Activated naive CD8-positive, alpha-beta T cell treated with anti-CD3 and anti-CD28 coated beads, Interleukin-2, amount 10 ng/mL, durations not matched to agents 7 days and 5 days (primary cell): ENCODE measurements at regions not wholly inside any gene's neighbourhood (a gene's known extent, or its start where the extent isn't known, plus 50 kb on each side); places are given as distances from the start of the nearest gene placed in this dataset.

Experiments
- ATAC-seq: fragments of 150-1000 bp; cut with Tn5 transposase; one replicate; pipeline ENCODE4 v1.10.0; 2021; ENCODE audit warnings: low read depth, moderate library complexity
- POLR2A ChIA-PET: fragments of 350-600 bp; sonication (Branson Sonifier 250); formaldehyde crosslinking; loops from one replicate; lab custom pipeline; 2021; ENCODE audit warnings: antibody characterized with exemption; lab: Charles Lee
- DNase-seq: peaks from one replicate; pipeline ENCODE4 v3.0.0; 2021
- H3K27ac Mint-ChIP-seq: one replicate; pipeline ENCODE4 v1.8.0; 2022; ENCODE audit warnings: mild to moderate bottlenecking, mixed read lengths
- H3K27me3 Mint-ChIP-seq: one replicate; pipeline ENCODE4 v1.8.0; 2022; ENCODE audit warnings: mild to moderate bottlenecking, moderate library complexity, mixed read lengths
- H3K36me3 Mint-ChIP-seq: one replicate; pipeline ENCODE4 v1.8.0; 2021; ENCODE audit warnings: mild to moderate bottlenecking, mixed read lengths
- H3K4me1 Mint-ChIP-seq: one replicate; pipeline ENCODE4 v1.8.0; 2021; ENCODE audit warnings: mixed read lengths
- H3K4me3 Mint-ChIP-seq: one replicate; pipeline ENCODE4 v1.8.0; 2022; ENCODE audit warnings: mild to moderate bottlenecking, moderate library complexity, mixed read lengths
- H3K9me3 Mint-ChIP-seq: one replicate; pipeline ENCODE4 v1.8.0; 2021; ENCODE audit warnings: mixed read lengths

DNA sequence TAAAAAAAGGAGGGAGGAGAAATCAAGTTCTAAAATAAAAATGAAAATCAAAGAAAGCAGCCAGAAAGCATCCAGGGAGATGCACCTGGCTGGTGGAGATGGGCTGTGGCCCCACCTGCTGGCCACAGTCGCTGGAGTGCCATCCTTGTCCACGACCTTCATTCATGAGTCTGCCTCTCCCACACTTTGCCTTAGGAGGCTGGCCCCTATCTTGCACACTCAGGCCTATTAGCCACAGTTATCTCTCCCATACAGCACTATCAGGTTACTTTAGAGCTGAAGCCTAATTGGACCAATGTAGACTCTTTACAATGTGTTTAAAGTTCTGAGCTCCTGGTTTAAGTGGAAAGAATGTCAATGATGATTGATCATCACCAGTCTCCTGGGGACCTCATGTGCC is 392.0 kb upstream of the RORA start:
- no peaks in the 10 kb centered on the region for H3K4me1 Mint-ChIP-seq
- H3K36me3 Mint-ChIP-seq, result no peaks in the 10 kb centered on the region
- peaks cover 6% of the 10 kb centered on the region for H3K27me3 Mint-ChIP-seq
- DNase-seq (no peak), ATAC-seq (no peak)
- no peak overlapping the region for H3K27ac Mint-ChIP-seq
- peaks cover 4% of the 10 kb centered on the region for H3K9me3 Mint-ChIP-seq
- no peak overlapping the region for H3K4me3 Mint-ChIP-seq
- POLR2A ChIA-PET, result no interaction called here

DNA sequence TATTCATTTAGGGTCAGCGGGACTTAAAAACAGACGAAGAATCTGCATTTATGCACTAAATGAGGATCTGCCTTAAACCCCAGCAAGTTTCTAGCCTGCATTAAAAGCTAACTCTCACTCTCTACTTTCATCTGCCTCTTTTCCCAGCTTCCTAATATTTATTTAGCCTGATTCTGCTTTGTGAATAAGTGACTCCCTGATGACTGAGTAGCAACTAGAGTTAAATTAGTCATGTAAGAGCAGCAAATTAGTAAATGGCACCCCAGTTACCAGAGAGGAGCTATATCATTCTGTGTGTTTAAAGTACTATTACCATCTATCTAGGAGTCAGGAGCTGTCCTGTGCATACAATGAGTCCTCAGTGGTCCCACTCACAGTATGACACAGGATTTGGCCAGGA is 391.0 kb upstream of the RORA start:
- POLR2A ChIA-PET, result no interaction called here
- H3K27ac Mint-ChIP-seq, result no peak overlapping the region
- H3K36me3 Mint-ChIP-seq, result no peaks in the 10 kb centered on the region
- H3K9me3 Mint-ChIP-seq, result peaks cover 4% of the 10 kb centered on the region
- ATAC-seq (no peak), DNase-seq (no peak)
- no peak overlapping the region for H3K4me3 Mint-ChIP-seq
- H3K4me1 Mint-ChIP-seq, result no peaks in the 10 kb centered on the region
- peaks cover 6% of the 10 kb centered on the region for H3K27me3 Mint-ChIP-seq

- no peak overlapping the region for H3K4me3 Mint-ChIP-seq
- DNase-seq (no peak), ATAC-seq (no peak)
- POLR2A ChIA-PET, result no interaction called here
- H3K27ac Mint-ChIP-seq, result no peak overlapping the region
- H3K27me3 Mint-ChIP-seq, result peaks cover 8% of the 10 kb centered on the region
- no peaks in the 10 kb centered on the region for H3K36me3 Mint-ChIP-seq
- H3K9me3 Mint-ChIP-seq, result peaks cover 13% of the 10 kb centered on the region
- H3K4me1 Mint-ChIP-seq, result no peaks in the 10 kb centered on the region
Observed at GRCh38 chr15:61613729-61614128, 384.6 kb upstream of the RORA start.

GRCh38 chr15:61613138-61613537 is 384.0 kb upstream of the RORA start:
- H3K36me3 Mint-ChIP-seq, result no peaks in the 10 kb centered on the region
- POLR2A ChIA-PET, result no interaction called here
- H3K9me3 Mint-ChIP-seq, result peaks cover 13% of the 10 kb centered on the region
- no peak for DNase-seq
- H3K4me3 Mint-ChIP-seq, result no peak overlapping the region
- ATAC-seq, result no peak
- no peaks in the 10 kb centered on the region for H3K4me1 Mint-ChIP-seq
- no peak overlapping the region for H3K27ac Mint-ChIP-seq
- peaks cover 6% of the 10 kb centered on the region for H3K27me3 Mint-ChIP-seq

DNA sequence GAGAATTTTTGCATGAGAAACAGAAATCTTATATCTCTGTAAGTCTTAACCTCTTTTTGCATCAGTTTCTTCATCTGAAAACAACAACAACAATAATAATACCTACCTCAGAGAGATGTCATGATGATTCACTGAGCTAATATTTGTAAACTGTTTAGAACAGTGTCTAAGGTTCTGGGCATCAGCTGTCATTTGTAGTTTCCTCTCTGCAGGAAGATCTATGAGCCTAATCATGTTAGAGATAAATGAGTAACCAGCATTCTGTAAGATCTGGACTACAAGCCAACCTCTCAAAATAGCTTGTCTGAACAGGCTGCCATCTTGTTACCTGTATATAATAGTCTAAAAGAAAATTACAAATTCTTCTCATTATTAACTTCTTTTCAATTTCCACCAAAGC is 383.0 kb upstream of the RORA start:
- no peaks in the 10 kb centered on the region for H3K4me1 Mint-ChIP-seq
- DNase-seq (no peak), ATAC-seq (no peak)
- POLR2A ChIA-PET, result no interaction called here
- H3K27me3 Mint-ChIP-seq, result peaks cover 2% of the 10 kb centered on the region
- H3K36me3 Mint-ChIP-seq, result no peaks in the 10 kb centered on the region
- no peak overlapping the region for H3K4me3 Mint-ChIP-seq
- H3K27ac Mint-ChIP-seq, result no peak overlapping the region
- H3K9me3 Mint-ChIP-seq, result peaks cover 11% of the 10 kb centered on the region

GRCh38 chr15:61605343-61605742 is 376.2 kb upstream of the RORA start:
- no peaks in the 10 kb centered on the region for H3K27me3 Mint-ChIP-seq
- no peaks in the 10 kb centered on the region for H3K9me3 Mint-ChIP-seq
- no peaks in the 10 kb centered on the region for H3K36me3 Mint-ChIP-seq
- H3K4me3 Mint-ChIP-seq, result no peak overlapping the region
- DNase-seq (no peak), ATAC-seq (no peak)
- no peaks in the 10 kb centered on the region for H3K4me1 Mint-ChIP-seq
- H3K27ac Mint-ChIP-seq, result no peak overlapping the region
- POLR2A ChIA-PET, result no interaction called here

DNA sequence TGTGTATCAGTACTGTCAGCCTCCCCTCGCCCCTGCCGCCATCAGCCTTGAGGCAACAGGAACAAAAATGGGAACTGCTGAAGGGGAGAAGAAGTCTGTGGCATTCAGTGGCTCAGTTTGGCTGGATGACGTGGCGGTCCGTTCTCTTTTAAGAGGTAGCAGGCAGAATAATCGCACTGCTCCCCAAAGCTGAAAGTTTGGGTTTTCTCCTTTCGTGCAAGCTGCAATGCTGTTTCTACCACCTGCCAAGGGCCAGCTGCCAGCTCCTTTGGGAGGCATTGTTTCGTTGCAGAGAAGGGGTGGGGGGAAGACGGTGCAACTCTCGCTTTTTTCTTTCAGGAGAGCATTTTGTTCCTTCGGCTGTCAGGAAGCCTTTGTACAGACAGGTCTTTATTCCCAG is 369.6 kb upstream of the RORA start:
- Mint-ChIP-seq H3K27ac (no peak overlapping the region), H3K4me3 (no peak overlapping the region), H3K9me3 (no peaks in the 10 kb centered on the region), H3K36me3 (no peaks in the 10 kb centered on the region), H3K27me3 (peaks cover 7% of the 10 kb centered on the region), H3K4me1 (no peaks in the 10 kb centered on the region)
- no peak for DNase-seq
- POLR2A ChIA-PET, result no interaction called here
- ATAC-seq, result no peak

DNA sequence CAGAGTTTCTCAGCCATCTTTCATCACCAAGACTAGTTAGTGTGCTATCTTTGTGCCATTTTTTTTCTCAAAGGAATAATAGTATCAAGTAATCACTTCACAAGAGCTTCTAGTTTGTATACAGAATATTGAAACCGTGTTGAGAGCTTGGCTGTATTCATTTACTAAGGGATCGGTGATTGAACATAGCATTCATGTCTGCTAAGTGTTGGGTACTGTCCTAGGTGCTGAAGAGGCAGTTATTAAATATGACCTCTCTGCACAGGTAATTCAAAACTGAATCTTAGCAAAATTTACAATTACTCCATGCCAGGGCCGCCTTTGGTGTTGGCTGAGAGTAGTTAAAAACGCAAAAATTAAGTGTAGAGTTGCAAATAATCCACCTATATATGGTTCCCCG is 355.3 kb upstream of the RORA start:
- Mint-ChIP-seq H3K4me1 (peaks cover 5% of the 10 kb centered on the region), H3K9me3 (peaks cover 1% of the 10 kb centered on the region), H3K27me3 (no peaks in the 10 kb centered on the region), H3K4me3 (no peak overlapping the region), H3K27ac (no peak overlapping the region), H3K36me3 (no peaks in the 10 kb centered on the region)
- ATAC-seq (no peak), DNase-seq (no peak)
- POLR2A ChIA-PET, result no interaction called here

GRCh38 chr15:61582092-61582491 is 353.0 kb upstream of the RORA start:
- ATAC-seq (no peak), DNase-seq (no peak)
- Mint-ChIP-seq H3K27ac (no peak overlapping the region), H3K27me3 (no peaks in the 10 kb centered on the region), H3K36me3 (no peaks in the 10 kb centered on the region), H3K9me3 (peaks cover 1% of the 10 kb centered on the region), H3K4me1 (peaks cover 5% of the 10 kb centered on the region), H3K4me3 (no peak overlapping the region)
- POLR2A ChIA-PET, result no interaction called here

DNA sequence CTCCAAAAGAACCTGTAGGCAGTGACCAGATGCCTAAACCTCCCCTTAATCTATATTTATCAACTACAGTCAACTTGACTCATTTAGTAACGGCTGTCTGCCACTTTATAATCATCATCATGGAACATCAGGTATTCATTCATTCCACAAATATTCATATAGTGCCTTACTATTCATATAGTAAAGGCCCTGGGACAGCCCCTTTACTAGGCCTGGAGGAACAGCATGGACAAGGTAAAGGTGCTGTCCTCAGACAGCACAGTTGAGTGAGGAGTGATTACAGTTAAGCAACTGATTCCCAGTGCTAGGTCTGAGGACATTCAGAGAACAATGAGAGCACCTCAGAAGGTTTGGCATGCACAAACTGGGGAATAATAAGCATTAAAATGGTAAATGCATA is 346.5 kb upstream of the RORA start:
- DNase-seq (no peak), ATAC-seq (no peak)
- Mint-ChIP-seq H3K27ac (no peak overlapping the region), H3K27me3 (no peaks in the 10 kb centered on the region), H3K36me3 (no peaks in the 10 kb centered on the region), H3K9me3 (peaks cover 2% of the 10 kb centered on the region), H3K4me1 (no peaks in the 10 kb centered on the region), H3K4me3 (no peak overlapping the region)
- POLR2A ChIA-PET, result no interaction called here

DNA sequence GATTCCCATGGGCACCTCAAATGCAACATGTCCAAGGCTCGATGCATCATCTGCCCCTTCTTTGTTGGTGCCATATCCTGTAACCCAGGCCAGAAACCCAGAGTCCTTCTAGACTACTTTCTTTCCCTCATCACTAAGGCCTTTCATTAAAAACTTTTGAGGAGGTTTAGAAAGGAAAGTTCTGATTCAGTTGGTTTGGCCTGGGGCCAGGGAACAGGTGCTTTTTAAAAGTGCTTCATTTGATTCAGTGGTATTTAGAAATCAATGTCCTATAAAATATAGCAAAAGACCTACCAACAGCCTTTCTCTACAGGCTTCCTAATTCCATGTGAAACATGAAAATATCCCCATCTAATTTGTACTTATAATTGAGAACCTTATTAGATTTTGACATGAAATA is 341.9 kb upstream of the RORA start:
- DNase-seq (no peak), ATAC-seq (no peak)
- no peaks in the 10 kb centered on the region for H3K4me1 Mint-ChIP-seq
- H3K9me3 Mint-ChIP-seq, result no peaks in the 10 kb centered on the region
- H3K27ac Mint-ChIP-seq, result no peak overlapping the region
- H3K4me3 Mint-ChIP-seq, result no peak overlapping the region
- H3K27me3 Mint-ChIP-seq, result peaks cover 3% of the 10 kb centered on the region
- POLR2A ChIA-PET, result no interaction called here
- no peaks in the 10 kb centered on the region for H3K36me3 Mint-ChIP-seq

DNA sequence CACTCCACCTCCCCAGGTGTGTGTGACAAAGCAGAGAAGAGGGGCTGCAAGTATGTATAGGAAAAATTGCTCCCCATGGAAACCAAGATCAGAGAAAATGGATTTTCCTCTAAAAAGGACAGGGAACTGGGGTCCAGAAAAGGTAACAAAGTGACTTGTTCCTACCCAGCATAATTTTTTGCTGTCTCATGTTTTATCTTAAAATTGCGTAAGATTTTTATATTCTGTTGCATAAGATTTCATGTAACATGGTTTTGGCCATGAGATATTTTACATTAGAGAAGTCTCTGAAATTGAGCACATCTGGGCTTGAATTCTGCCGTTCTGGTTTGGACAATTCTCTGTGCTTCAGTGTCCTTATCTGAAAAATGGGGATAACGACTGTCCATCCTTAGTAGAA is 335.7 kb upstream of the RORA start:
- POLR2A ChIA-PET, result no interaction called here
- Mint-ChIP-seq H3K36me3 (peaks cover 2% of the 10 kb centered on the region), H3K9me3 (peaks cover 2% of the 10 kb centered on the region), H3K4me3 (no peak overlapping the region), H3K27me3 (peaks cover 7% of the 10 kb centered on the region), H3K27ac (no peak overlapping the region), H3K4me1 (no peaks in the 10 kb centered on the region)
- ATAC-seq (no peak), DNase-seq (no peak)

DNA sequence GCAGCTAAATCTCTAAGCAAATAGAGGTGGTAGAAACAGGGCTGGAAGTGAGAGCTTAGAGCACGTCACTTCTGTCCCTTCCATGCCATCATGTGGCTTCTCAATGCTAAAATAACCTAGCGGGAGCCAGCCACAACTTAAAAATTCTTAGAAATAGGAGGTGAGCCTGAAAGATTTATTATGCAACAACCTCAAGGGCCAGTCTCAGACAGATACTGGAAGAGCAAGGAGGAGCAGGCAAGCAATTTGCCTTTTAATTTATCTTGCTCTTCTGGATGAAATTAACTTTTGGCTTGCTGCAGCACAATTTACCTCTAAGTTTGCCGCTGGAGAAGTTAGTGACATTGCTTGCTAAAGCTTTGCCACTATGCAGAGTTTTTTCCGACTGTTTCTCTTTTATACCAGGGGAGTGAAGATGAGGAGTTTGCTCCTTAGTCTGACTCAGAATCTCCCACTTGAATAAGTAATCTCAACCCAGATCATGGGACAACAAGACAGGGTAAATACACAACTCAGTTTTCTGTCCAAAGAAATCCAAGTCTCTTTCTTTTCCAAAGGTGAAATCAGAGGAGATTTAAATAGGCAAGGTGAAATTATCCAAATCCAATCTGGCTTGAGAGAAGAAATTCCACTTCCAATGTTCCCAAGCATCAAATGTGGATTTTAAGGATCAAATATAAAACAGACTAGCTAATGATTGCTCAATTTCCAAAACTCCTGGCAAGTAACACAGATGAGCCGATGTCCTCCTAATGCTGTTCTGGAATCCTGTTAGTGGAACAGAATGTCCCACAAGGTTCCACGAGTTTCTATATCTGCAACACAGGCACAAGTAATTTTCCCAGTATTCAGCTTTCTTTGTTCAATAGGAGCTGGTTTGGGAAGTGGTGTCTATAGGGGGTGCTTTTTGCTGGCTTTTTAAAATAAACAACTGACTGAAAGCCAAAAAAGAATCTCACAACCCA is 329.4 kb upstream of the RORA start:
- no peak for DNase-seq
- Mint-ChIP-seq H3K4me1 (peaks cover 2% of the 10 kb centered on the region), H3K9me3 (peaks cover 2% of the 10 kb centered on the region), H3K27me3 (peaks cover 9% of the 10 kb centered on the region), H3K4me3 (no peak overlapping the region), H3K36me3 (peaks cover 2% of the 10 kb centered on the region), H3K27ac (no peak overlapping the region)
- POLR2A ChIA-PET, result no interaction called here
- ATAC-seq, result no peak

- H3K9me3 Mint-ChIP-seq, result peaks cover 3% of the 10 kb centered on the region
- POLR2A ChIA-PET, result no interaction called here
- ATAC-seq (no peak), DNase-seq (no peak)
- H3K4me3 Mint-ChIP-seq, result no peak overlapping the region
- H3K27ac Mint-ChIP-seq, result no peak overlapping the region
- H3K27me3 Mint-ChIP-seq, result peaks cover 13% of the 10 kb centered on the region
- no peaks in the 10 kb centered on the region for H3K36me3 Mint-ChIP-seq
- H3K4me1 Mint-ChIP-seq, result peaks cover 2% of the 10 kb centered on the region
Observed at GRCh38 chr15:61556037-61556648, 327.0 kb upstream of the RORA start.
